ENCODE measurements at regions not wholly inside any gene's neighbourhood (a gene's known extent, or its start where the extent isn't known, plus 50 kb on each side); places are given as distances from the start of the nearest gene placed in this dataset.

GRCh38 chr18:30632071-30632698, 410.4 kb downstream of the DSC3 start (continued):
- TF ChIP-seq ZNF354C (tag by site-specific recombination; IDR thresholded peaks at IDR 0.05; ENCODE audit: borderline replicate concordance, low read depth): no peak

- Histone ChIP-seq H3K36me3 (ENCODE audit: control insufficient read depth in 2 of 2, insufficient read depth in 1 of 2, low read length in 2 of 2) (no peaks in the 10 kb centered on the region), H3K4me3 (ENCODE audit: low read depth, low read length) (no peak overlapping the region), H3K9me3 (ENCODE audit: control insufficient read depth, insufficient read depth, low read depth, low read length) (no peaks in the 10 kb centered on the region), H3K4me1 (ENCODE audit: control insufficient read depth, insufficient read depth, low read length) (no peaks in the 10 kb centered on the region), H3K27ac (ENCODE audit: extremely low read depth, low read depth, low read length) (no peak overlapping the region)
- ChIA-PET POLR2A (no interaction called here), CTCF (interaction anchor here (0.7 kb wide), 1 partner anchor 692 kb away, joined by 3 read pairs; no protein-coding TSS in a partner anchor)
- no peak for TF ChIP-seq BCL6B (tag by site-specific recombination; IDR thresholded peaks at IDR 0.05)
- TF ChIP-seq ZNF350 (tag by site-specific recombination; IDR thresholded peaks at IDR 0.05): no peak
- TF ChIP-seq ZNF10 (tag by site-specific recombination; IDR thresholded peaks at IDR 0.05): no peak
- TF ChIP-seq INSM2 (tag by site-specific recombination; IDR thresholded peaks at IDR 0.05): no peak
- no peak for TF ChIP-seq ZNF677 (tag by site-specific recombination; IDR thresholded peaks at IDR 0.05)
- TF ChIP-seq GLIS1 (tag by site-specific recombination; IDR thresholded peaks at IDR 0.05): no peak
- TF ChIP-seq ZNF48 (tag by site-specific recombination; IDR thresholded peaks at IDR 0.05): no peak
- no peak for TF ChIP-seq ZNF18 (tag by site-specific recombination; IDR thresholded peaks at IDR 0.05)
Measured at GRCh38 chr18:30625961-30626360, 416.6 kb downstream of the DSC3 start.

GRCh38 chr18:30623401-30624065, 419.0 kb downstream of the DSC3 start:
- POLR2A ChIA-PET: no interaction called here
- Histone ChIP-seq H3K4me3 (ENCODE audit: low read depth, low read length) (no peak overlapping the region), H3K27ac (ENCODE audit: extremely low read depth, low read depth, low read length) (no peak overlapping the region), H3K36me3 (ENCODE audit: control insufficient read depth in 2 of 2, insufficient read depth in 1 of 2, low read length in 2 of 2) (no peaks in the 10 kb centered on the region), H3K9me3 (ENCODE audit: control insufficient read depth, insufficient read depth, low read depth, low read length) (no peaks in the 10 kb centered on the region), H3K4me1 (ENCODE audit: control insufficient read depth, insufficient read depth, low read length) (no peaks in the 10 kb centered on the region)
- TF ChIP-seq ZFP37 (tag by site-specific recombination; IDR thresholded peaks at IDR 0.05): no peak
- no peak for TF ChIP-seq ZNF426 (tag by site-specific recombination; IDR thresholded peaks at IDR 0.05)
- no peak for TF ChIP-seq ZNF23 (tag by site-specific recombination; IDR thresholded peaks at IDR 0.05; ENCODE audit: borderline replicate concordance)
- TF ChIP-seq SP3 (tag by site-specific recombination; IDR thresholded peaks at IDR 0.05): no peak
- TF ChIP-seq ZNF24 (tag by site-specific recombination; IDR thresholded peaks at IDR 0.05): no peak
- no peak for TF ChIP-seq ZNF791 (tag by site-specific recombination; IDR thresholded peaks at IDR 0.05)
- TF ChIP-seq GLI4 (tag by site-specific recombination; IDR thresholded peaks at IDR 0.05): no peak
- CTCF ChIA-PET: interaction anchor here (0.7 kb wide), 1 partner anchor 760 kb away, joined by 4 read pairs; no protein-coding TSS in a partner anchor
